ENCODE measurements at regions not wholly inside any gene's neighbourhood (a gene's known extent, or its start where the extent isn't known, plus 50 kb on each side); places are given as distances from the start of the nearest gene placed in this dataset.

- DNase-seq (ENCODE audit: low read depth) = no peak
Observed at GRCh38 chr7:68309271-68309670, 1289.0 kb upstream of the AUTS2 start.

DNA sequence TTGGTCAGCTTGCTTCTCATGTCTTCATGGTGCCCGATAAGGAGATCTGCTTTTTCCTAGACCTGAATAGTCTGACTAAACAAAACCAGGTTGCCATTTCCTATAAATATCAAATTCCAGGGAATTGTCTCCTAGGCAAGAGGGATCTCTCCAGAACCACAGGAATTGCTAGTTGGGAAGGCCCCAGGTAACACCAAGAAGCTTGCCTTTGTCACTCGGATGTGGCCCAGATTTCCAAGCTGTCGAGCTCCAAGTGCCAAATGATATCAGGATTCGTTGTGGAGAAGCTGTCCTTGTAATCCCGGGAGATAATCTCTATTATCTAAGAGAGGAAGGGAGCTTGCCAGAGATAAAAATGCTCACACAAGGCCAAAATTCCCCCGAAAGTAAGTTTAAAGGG lies 1288.5 kb upstream of the AUTS2 start:
- no peak for DNase-seq (ENCODE audit: low read depth)

- no peak for DNase-seq (ENCODE audit: low read depth)
Observed at GRCh38 chr7:68311958-68312357, 1286.3 kb upstream of the AUTS2 start.

DNA sequence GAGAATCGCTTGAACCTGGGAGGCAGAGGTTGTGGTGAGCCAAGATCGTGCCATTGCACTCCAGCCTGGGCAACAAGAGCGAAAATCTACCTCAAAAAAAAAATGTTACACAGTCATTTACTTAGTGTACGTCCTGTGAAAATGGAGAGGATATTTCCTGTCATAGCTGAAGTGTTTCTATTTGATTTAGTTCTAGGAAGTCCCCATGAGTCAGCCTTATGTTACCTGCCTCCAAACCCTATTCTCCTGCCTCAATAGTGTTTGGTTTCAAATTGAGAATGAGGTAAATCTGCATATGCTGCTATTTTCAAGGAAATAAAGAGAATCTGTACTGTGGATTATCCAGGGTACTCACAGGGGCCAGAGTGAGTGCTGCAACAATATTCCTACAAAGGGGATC lies 1284.5 kb upstream of the AUTS2 start:
- no peak for DNase-seq (ENCODE audit: low read depth)

GRCh38 chr7:68314208-68314607 lies 1284.1 kb upstream of the AUTS2 start:
- no peak for DNase-seq (ENCODE audit: low read depth)

GRCh38 chr7:68317476-68317875 lies 1280.8 kb upstream of the AUTS2 start:
- DNase-seq (ENCODE audit: low read depth) = no peak

DNA sequence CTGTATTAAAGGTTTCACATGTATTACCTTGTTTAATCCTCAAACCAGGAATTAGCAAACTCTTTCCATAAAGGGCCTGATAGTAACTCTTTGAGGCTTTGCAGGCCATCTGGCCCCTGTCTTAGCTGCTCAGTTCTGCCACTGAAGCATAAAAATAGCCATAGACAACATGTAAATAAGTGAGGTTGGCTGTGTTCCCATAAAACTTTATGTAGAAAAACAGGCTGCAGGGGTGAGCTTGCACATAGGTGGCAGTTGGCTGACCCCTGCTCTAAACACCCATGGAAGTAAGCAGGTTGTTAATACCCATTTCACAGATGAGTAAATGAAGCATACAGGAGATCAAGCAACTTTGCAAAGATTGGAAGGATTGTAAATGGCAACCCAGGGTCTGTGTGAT lies 1279.2 kb upstream of the AUTS2 start:
- DNase-seq (ENCODE audit: low read depth) = no peak

- no peak for DNase-seq (ENCODE audit: low read depth)
Observed at GRCh38 chr7:68321076-68321639, 1277.1 kb upstream of the AUTS2 start.

GRCh38 chr7:68321776-68322496 lies 1276.3 kb upstream of the AUTS2 start:
- no peak for DNase-seq (ENCODE audit: low read depth)

GRCh38 chr7:68324621-68325020 lies 1273.7 kb upstream of the AUTS2 start:
- no peak for DNase-seq (ENCODE audit: low read depth)

GRCh38 chr7:68334216-68334615 lies 1264.1 kb upstream of the AUTS2 start:
- DNase-seq (ENCODE audit: low read depth) = no peak

- DNase-seq (ENCODE audit: low read depth) = no peak
Observed at GRCh38 chr7:68334636-68335272, 1263.5 kb upstream of the AUTS2 start.

DNA sequence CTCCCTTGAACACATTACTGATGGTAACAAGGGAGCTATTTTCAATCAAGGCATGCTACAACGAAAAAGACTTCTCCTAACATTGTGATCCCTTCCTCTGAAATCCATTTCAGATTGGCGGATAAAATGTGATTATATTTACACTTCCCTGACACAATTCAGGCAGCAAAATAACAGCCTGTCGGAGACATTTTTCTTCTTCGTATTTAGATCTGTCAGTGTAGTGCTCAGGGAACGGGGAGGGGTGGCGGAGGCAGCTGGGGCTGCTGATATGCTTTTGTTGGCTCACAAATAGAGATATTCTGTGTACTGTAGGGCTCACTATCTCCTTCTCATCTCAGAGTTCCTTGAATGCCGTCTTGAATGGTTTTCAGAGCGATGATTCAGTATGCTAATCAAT lies 1261.7 kb upstream of the AUTS2 start:
- DNase-seq (ENCODE audit: low read depth) = no peak

DNA sequence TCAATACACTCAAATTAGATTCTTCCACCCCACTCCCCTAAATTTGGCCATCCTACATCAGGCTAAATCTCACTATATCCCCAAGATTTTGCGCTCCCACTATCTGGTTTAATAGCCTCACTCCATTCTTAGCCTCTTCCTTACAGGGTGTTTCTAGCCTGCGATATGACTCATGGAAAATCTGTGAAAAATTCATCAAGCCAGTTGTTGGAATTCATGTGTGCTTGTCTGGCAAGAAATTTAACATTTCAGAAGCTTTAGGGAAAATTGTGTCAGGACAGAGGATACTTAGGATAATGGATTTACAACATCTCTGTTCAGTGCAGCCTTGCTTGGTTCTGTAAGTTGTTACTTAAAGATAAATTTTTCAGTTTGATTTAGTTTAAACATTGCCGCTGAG lies 1249.9 kb upstream of the AUTS2 start:
- DNase-seq (ENCODE audit: low read depth) = no peak

GRCh38 chr7:68362745-68363518 lies 1235.3 kb upstream of the AUTS2 start:
- DNase-seq (ENCODE audit: low read depth) = no peak

- DNase-seq (ENCODE audit: low read depth) = no peak
Observed at GRCh38 chr7:68364886-68365625, 1233.2 kb upstream of the AUTS2 start.

GRCh38 chr7:68371985-68372384 lies 1226.3 kb upstream of the AUTS2 start:
- no peak for DNase-seq (ENCODE audit: low read depth)

DNA sequence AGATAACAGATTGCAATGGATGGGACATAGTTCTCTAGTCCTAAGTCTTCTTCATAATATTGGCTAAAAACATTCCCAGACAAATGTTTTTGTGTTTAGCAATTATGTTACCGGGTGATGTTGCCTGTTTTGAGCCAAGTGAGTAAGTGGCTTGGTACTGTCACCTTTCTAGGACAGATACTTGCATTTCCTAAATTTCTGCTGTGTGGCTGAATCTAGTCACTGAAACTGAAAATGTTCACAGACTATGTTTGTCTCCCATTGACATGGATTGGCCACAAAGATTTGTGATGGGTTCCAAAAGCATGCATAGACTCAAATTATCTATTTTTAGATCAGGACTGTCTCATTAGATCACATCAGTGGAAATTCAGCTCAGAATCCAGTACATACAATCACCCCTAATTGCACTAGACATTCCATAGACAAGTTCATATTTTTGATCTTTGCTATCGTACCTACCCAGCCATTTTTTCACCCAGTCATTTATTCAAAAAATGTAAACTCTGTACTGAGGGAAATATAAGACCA lies 1222.1 kb upstream of the AUTS2 start:
- no peak for DNase-seq (ENCODE audit: low read depth)

DNA sequence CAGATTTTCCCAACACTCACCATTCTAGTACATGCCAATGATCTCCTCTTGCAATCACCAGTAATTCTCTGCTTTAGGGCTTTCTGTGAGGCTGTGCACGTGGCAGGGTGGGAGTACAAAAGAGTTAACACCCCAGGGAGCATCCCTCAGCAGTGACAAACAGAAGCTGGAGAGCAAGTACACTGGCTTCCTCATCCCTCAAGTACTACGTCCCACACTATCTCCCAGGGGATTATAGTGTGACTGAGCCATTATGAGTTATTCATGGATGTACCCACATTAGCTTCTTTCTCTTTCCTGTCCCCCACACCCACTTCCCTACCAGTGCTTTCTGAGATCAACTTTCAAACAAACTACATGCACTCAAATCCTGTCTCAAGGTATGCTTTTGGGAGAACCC lies 1216.5 kb upstream of the AUTS2 start:
- no peak for DNase-seq (ENCODE audit: low read depth)

- no peak for DNase-seq (ENCODE audit: low read depth)
Observed at GRCh38 chr7:68384581-68384980, 1213.7 kb upstream of the AUTS2 start.

- DNase-seq (ENCODE audit: low read depth) = no peak
Observed at GRCh38 chr7:68393051-68393450, 1205.2 kb upstream of the AUTS2 start.

- DNase-seq (ENCODE audit: low read depth) = no peak
Observed at GRCh38 chr7:68394131-68394530, 1204.1 kb upstream of the AUTS2 start.
